Mammary epithelial cell (primary cell): ENCODE measurements at regions not wholly inside any gene's neighbourhood (a gene's known extent, or its start where the extent isn't known, plus 50 kb on each side); places are given as distances from the start of the nearest gene placed in this dataset.

Experiments
- CTCF ChIP-seq, 2 donors: IDR thresholded peaks in 1 of 2; conservative IDR thresholded peaks in 1 of 2; 2 replicates each; pipeline ENCODE4 v1.5.1; 2011 to 2012; ENCODE audit warnings: inconsistent platforms in 2 of 2, low read length in 2 of 2, mild to moderate bottlenecking in 2 of 2, control low read depth in 1 of 2, low read depth in 1 of 2; ENCODE audit not compliant: insufficient read depth in 1 of 2; ENCODE audit errors: extremely low read depth in 1 of 2
- EZH2 ChIP-seq: IDR thresholded peaks from 2 replicates; pipeline ENCODE4 v1.6.1; 2012; ENCODE audit warnings: low read length, inconsistent platforms, borderline replicate concordance

- no peak for TF ChIP-seq CTCF (conservative IDR thresholded peaks at IDR 0.05 in 1 of 2, IDR thresholded peaks at IDR 0.05 in 1 of 2; ENCODE audit: extremely low read depth in 1 of 2, insufficient read depth in 1 of 2, low read depth in 1 of 2, low read length in 2 of 2)
- TF ChIP-seq EZH2: no peak
Measured at GRCh38 chr2:215731108-215731658, 282.2 kb downstream of the MREG start.
